ENCODE measurements at regions not wholly inside any gene's neighbourhood (a gene's known extent, or its start where the extent isn't known, plus 50 kb on each side); places are given as distances from the start of the nearest gene placed in this dataset.

DNA sequence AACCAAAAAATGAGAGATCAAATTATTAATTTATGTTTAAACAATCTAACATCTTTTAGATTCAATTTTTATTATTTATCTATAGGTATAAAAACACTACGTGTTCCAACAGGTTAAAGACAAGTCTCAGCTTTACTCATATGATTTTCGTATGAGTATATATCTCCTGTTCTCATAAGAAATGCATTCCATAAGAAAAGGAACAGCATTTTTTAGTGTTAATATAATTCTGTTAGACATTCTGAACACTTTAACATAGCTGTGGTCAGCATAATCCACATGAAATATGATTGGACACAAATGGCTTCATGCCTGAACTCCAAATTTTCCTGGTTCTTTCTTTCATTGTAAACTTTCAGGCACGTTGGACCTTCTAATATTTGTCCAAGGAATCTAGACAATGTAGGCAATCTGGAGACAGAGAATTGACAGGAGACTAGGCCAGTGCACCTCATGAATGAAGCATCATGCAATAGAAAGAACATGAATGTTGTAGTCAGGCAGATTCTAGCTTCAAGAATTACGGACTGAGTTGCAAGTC is 1122.0 kb upstream of the ALCAM start:
- no CpG with 5 or more reads among the region's 4 CpGs for WGBS, 2 donors (ENCODE audit: extremely low coverage in 2 of 2, insufficient read length in 2 of 2, insufficient replicate concordance in 1 of 2)
- Histone ChIP-seq H3K79me1 (ENCODE audit: low read depth, low read length) (no peaks in the 10 kb centered on the region), H3K36me3 (replicated peaks in 1 of 2; ENCODE audit: control insufficient read depth in 2 of 2, insufficient read depth in 2 of 2, low read length in 2 of 2) (no peaks in the 10 kb centered on the region), H3K4me3 (ENCODE audit: low read length in 2 of 2) (no peak overlapping the region), H3K9ac (ENCODE audit: low read depth, low read length, poor library complexity) (no peak overlapping the region), H3K18ac (ENCODE audit: low read length) (no peak overlapping the region), H3K23ac (ENCODE audit: low read depth, low read length, poor library complexity) (no peak overlapping the region), H3K27me3 (ENCODE audit: control insufficient read depth in 3 of 3, insufficient read depth in 3 of 3, low read depth in 1 of 3, low read length in 3 of 3) (no peaks in the 10 kb centered on the region), H3K9me3 (replicated peaks in 1 of 2; ENCODE audit: control insufficient read depth in 2 of 2, insufficient read depth in 1 of 2, low read depth in 1 of 2, low read length in 2 of 2) (no peaks in the 10 kb centered on the region), H3K27ac (replicated peaks; ENCODE audit: low read length) (no peak overlapping the region), H2AK5ac (ENCODE audit: low read depth, low read length) (no peak overlapping the region), H2BK15ac (ENCODE audit: low read length) (no peak overlapping the region), H2BK120ac (ENCODE audit: low read depth, low read length) (no peak overlapping the region), H2BK12ac (ENCODE audit: low read length) (no peak overlapping the region), H3K4me1 (ENCODE audit: control insufficient read depth in 2 of 2, insufficient read depth in 1 of 2, low read depth in 1 of 2, low read length in 2 of 2) (no peaks in the 10 kb centered on the region), H2BK5ac (ENCODE audit: low read length) (no peak overlapping the region), H3K4ac (ENCODE audit: low read length) (no peak overlapping the region), H4K8ac (ENCODE audit: low read depth, low read length) (no peak overlapping the region), H2AFZ (ENCODE audit: low read length) (no peak overlapping the region), H3K14ac (ENCODE audit: low read length) (no peak overlapping the region), H4K91ac (ENCODE audit: low read depth, low read length, poor library complexity) (no peak overlapping the region), H3K4me2 (ENCODE audit: insufficient read depth, low read length, poor library complexity, severe bottlenecking) (no peak overlapping the region)
- DNase-seq (ENCODE audit: low spot score), result no peak

DNA sequence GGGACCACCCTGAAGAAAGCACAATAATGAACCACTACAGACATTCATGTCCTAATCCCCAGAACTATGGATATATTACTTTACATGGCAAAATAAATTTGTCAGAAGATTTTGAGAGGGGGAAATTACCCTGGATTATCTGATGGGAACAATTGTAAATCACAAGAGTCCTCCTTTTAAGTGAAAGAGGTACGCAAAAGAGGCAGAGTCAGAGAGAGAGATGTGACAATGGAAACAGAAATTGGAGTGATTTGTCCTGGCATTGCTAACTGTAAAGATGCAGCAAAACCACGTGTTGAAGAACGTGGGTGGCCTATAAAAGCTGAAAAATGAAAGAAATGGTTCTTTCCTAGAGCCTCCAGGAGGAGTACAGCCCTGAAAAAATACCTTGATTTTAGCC is 1121.4 kb upstream of the ALCAM start:
- no peak overlapping the region for H2BK5ac ChIP-seq (ENCODE audit: low read length)
- no peak for DNase-seq (ENCODE audit: low spot score)
- H3K4ac ChIP-seq (ENCODE audit: low read length), result no peak overlapping the region
- no peak overlapping the region for H4K91ac ChIP-seq (ENCODE audit: low read depth, low read length, poor library complexity)
- WGBS, 2 donors (ENCODE audit: extremely low coverage in 2 of 2, insufficient read length in 2 of 2, insufficient replicate concordance in 1 of 2), result no CpG with 5 or more reads among the region's 3 CpGs
- H2BK120ac ChIP-seq (ENCODE audit: low read depth, low read length), result no peak overlapping the region
- H2AFZ ChIP-seq (ENCODE audit: low read length), result peak overlapping the region; percentile 3
- no peaks in the 10 kb centered on the region for H3K9me3 ChIP-seq (replicated peaks in 1 of 2; ENCODE audit: control insufficient read depth in 2 of 2, insufficient read depth in 1 of 2, low read depth in 1 of 2, low read length in 2 of 2)
- H3K4me2 ChIP-seq (ENCODE audit: insufficient read depth, low read length, poor library complexity, severe bottlenecking), result no peak overlapping the region
- H3K4me1 ChIP-seq (ENCODE audit: control insufficient read depth in 2 of 2, insufficient read depth in 1 of 2, low read depth in 1 of 2, low read length in 2 of 2), result no peaks in the 10 kb centered on the region
- no peaks in the 10 kb centered on the region for H3K27me3 ChIP-seq (ENCODE audit: control insufficient read depth in 3 of 3, insufficient read depth in 3 of 3, low read depth in 1 of 3, low read length in 3 of 3)
- H2BK15ac ChIP-seq (ENCODE audit: low read length), result no peak overlapping the region
- H3K36me3 ChIP-seq (replicated peaks in 1 of 2; ENCODE audit: control insufficient read depth in 2 of 2, insufficient read depth in 2 of 2, low read length in 2 of 2), result no peaks in the 10 kb centered on the region
- H3K14ac ChIP-seq (ENCODE audit: low read length), result no peak overlapping the region
- H3K18ac ChIP-seq (ENCODE audit: low read length), result no peak overlapping the region
- no peaks in the 10 kb centered on the region for H3K79me1 ChIP-seq (ENCODE audit: low read depth, low read length)
- H3K4me3 ChIP-seq (ENCODE audit: low read length in 2 of 2), result no peak overlapping the region
- no peak overlapping the region for H2AK5ac ChIP-seq (ENCODE audit: low read depth, low read length)
- H3K9ac ChIP-seq (ENCODE audit: low read depth, low read length, poor library complexity), result no peak overlapping the region
- no peak overlapping the region for H4K8ac ChIP-seq (ENCODE audit: low read depth, low read length)
- no peak overlapping the region for H3K23ac ChIP-seq (ENCODE audit: low read depth, low read length, poor library complexity)
- H2BK12ac ChIP-seq (ENCODE audit: low read length), result no peak overlapping the region
- H3K27ac ChIP-seq (replicated peaks; ENCODE audit: low read length), result no peak overlapping the region

DNA sequence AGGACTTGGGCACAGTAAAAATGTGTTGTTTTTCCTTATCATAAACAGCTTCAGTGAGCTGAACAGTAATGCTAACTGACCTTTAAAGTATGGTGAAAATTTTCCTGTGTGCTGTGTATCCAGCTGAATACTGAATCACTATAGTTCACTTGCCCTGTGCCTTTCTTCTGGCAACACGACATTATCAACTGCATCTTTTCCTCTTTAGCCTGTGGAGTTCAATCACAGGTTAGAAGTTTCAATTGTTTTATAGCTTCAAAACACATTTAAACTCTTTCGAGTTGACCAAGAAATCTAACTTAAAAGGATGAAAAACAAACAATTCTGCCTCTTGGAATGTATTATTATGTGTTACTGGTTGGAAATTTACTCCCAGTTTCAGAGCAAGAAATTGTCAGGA is 1120.7 kb upstream of the ALCAM start:
- H3K4ac ChIP-seq (ENCODE audit: low read length), result no peak overlapping the region
- no peak overlapping the region for H2AFZ ChIP-seq (ENCODE audit: low read length)
- no peak overlapping the region for H3K18ac ChIP-seq (ENCODE audit: low read length)
- no peaks in the 10 kb centered on the region for H3K36me3 ChIP-seq (replicated peaks in 1 of 2; ENCODE audit: control insufficient read depth in 2 of 2, insufficient read depth in 2 of 2, low read length in 2 of 2)
- H2BK15ac ChIP-seq (ENCODE audit: low read length), result no peak overlapping the region
- no peak overlapping the region for H2BK12ac ChIP-seq (ENCODE audit: low read length)
- H2BK5ac ChIP-seq (ENCODE audit: low read length), result no peak overlapping the region
- no peak overlapping the region for H3K23ac ChIP-seq (ENCODE audit: low read depth, low read length, poor library complexity)
- H2BK120ac ChIP-seq (ENCODE audit: low read depth, low read length), result no peak overlapping the region
- H3K27ac ChIP-seq (replicated peaks; ENCODE audit: low read length), result no peak overlapping the region
- no peaks in the 10 kb centered on the region for H3K4me1 ChIP-seq (ENCODE audit: control insufficient read depth in 2 of 2, insufficient read depth in 1 of 2, low read depth in 1 of 2, low read length in 2 of 2)
- H2AK5ac ChIP-seq (ENCODE audit: low read depth, low read length), result no peak overlapping the region
- no peak for DNase-seq (ENCODE audit: low spot score)
- H3K9ac ChIP-seq (ENCODE audit: low read depth, low read length, poor library complexity), result no peak overlapping the region
- H3K9me3 ChIP-seq (replicated peaks in 1 of 2; ENCODE audit: control insufficient read depth in 2 of 2, insufficient read depth in 1 of 2, low read depth in 1 of 2, low read length in 2 of 2), result no peaks in the 10 kb centered on the region
- H4K8ac ChIP-seq (ENCODE audit: low read depth, low read length), result no peak overlapping the region
- H3K4me3 ChIP-seq (ENCODE audit: low read length in 2 of 2), result no peak overlapping the region
- H3K4me2 ChIP-seq (ENCODE audit: insufficient read depth, low read length, poor library complexity, severe bottlenecking), result no peak overlapping the region
- H3K14ac ChIP-seq (ENCODE audit: low read length), result no peak overlapping the region
- no peak overlapping the region for H4K91ac ChIP-seq (ENCODE audit: low read depth, low read length, poor library complexity)
- no CpG with 5 or more reads among the region's 2 CpGs for WGBS, 2 donors (ENCODE audit: extremely low coverage in 2 of 2, insufficient read length in 2 of 2, insufficient replicate concordance in 1 of 2)
- no peaks in the 10 kb centered on the region for H3K79me1 ChIP-seq (ENCODE audit: low read depth, low read length)
- H3K27me3 ChIP-seq (ENCODE audit: control insufficient read depth in 3 of 3, insufficient read depth in 3 of 3, low read depth in 1 of 3, low read length in 3 of 3), result no peaks in the 10 kb centered on the region

DNA sequence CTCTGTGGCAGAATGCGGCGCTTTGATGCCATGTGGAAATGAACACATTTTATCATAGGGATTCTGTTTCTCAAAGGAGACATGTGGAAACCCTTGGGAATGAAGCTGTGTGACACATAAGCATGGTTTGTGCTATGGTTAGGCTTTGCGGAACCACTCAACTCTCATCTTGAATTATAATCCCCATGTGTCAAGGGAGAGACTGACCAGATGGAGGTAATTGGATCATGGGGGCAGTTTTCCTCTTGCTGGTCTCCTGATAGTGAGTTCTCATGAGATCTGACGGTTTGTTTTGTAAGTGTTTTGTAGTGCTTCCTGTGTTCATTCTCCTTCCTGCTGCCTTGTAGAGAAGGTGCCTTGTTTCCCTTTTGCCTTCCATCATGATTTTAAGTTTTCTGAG is 1109.2 kb upstream of the ALCAM start:
- DNase-seq (ENCODE audit: low spot score), result no peak
- Histone ChIP-seq H2AFZ (ENCODE audit: low read length) (peak overlapping the region; percentile 40), H3K4ac (ENCODE audit: low read length) (no peak overlapping the region), H3K4me1 (ENCODE audit: control insufficient read depth in 2 of 2, insufficient read depth in 1 of 2, low read depth in 1 of 2, low read length in 2 of 2) (peaks cover 2% of the 10 kb centered on the region in 2 donors), H3K14ac (ENCODE audit: low read length) (no peak overlapping the region), H3K9ac (ENCODE audit: low read depth, low read length, poor library complexity) (no peak overlapping the region), H3K79me1 (ENCODE audit: low read depth, low read length) (no peaks in the 10 kb centered on the region), H3K23ac (ENCODE audit: low read depth, low read length, poor library complexity) (no peak overlapping the region), H3K27me3 (ENCODE audit: control insufficient read depth in 3 of 3, insufficient read depth in 3 of 3, low read depth in 1 of 3, low read length in 3 of 3) (no peaks in the 10 kb centered on the region), H3K36me3 (replicated peaks in 1 of 2; ENCODE audit: control insufficient read depth in 2 of 2, insufficient read depth in 2 of 2, low read length in 2 of 2) (no peaks in the 10 kb centered on the region), H3K4me3 (ENCODE audit: low read length in 2 of 2) (no peak overlapping the region), H2BK5ac (ENCODE audit: low read length) (no peak overlapping the region), H2AK5ac (ENCODE audit: low read depth, low read length) (no peak overlapping the region), H4K91ac (ENCODE audit: low read depth, low read length, poor library complexity) (no peak overlapping the region), H3K18ac (ENCODE audit: low read length) (no peak overlapping the region), H4K8ac (ENCODE audit: low read depth, low read length) (no peak overlapping the region), H3K4me2 (ENCODE audit: insufficient read depth, low read length, poor library complexity, severe bottlenecking) (no peak overlapping the region), H2BK12ac (ENCODE audit: low read length) (no peak overlapping the region), H2BK15ac (ENCODE audit: low read length) (no peak overlapping the region), H2BK120ac (ENCODE audit: low read depth, low read length) (no peak overlapping the region), H3K9me3 (replicated peaks in 1 of 2; ENCODE audit: control insufficient read depth in 2 of 2, insufficient read depth in 1 of 2, low read depth in 1 of 2, low read length in 2 of 2) (no peaks in the 10 kb centered on the region), H3K27ac (replicated peaks; ENCODE audit: low read length) (no peak overlapping the region)
- no CpG with 5 or more reads among the region's 4 CpGs for WGBS, 2 donors (ENCODE audit: extremely low coverage in 2 of 2, insufficient read length in 2 of 2, insufficient replicate concordance in 1 of 2)
